ENCODE measurements at regions not wholly inside any gene's neighbourhood (a gene's known extent, or its start where the extent isn't known, plus 50 kb on each side); places are given as distances from the start of the nearest gene placed in this dataset.

- H3K27me3 Mint-ChIP-seq (ENCODE audit: unreplicated experiment) = peaks cover 8% of the 10 kb centered on the region
- DNase-seq = no peak
Observed at GRCh38 chr15:69902414-69903062, 195.2 kb downstream of the TLE3 start.

GRCh38 chr15:69903470-69904469 is 193.9 kb downstream of the TLE3 start:
- H3K4me1 Mint-ChIP-seq (ENCODE audit: low read depth, unreplicated experiment) = peaks cover 5% of the 10 kb centered on the region
- no peaks in the 10 kb centered on the region for H3K9me3 Mint-ChIP-seq (ENCODE audit: unreplicated experiment)
- no peak overlapping the region for H3K27ac Mint-ChIP-seq (ENCODE audit: unreplicated experiment)
- H3K36me3 Mint-ChIP-seq (ENCODE audit: unreplicated experiment) = no peaks in the 10 kb centered on the region
- H3K4me3 Mint-ChIP-seq (ENCODE audit: unreplicated experiment) = no peak overlapping the region
- peaks cover 7% of the 10 kb centered on the region for H3K27me3 Mint-ChIP-seq (ENCODE audit: unreplicated experiment)
- no peak for DNase-seq
- TF ChIP-seq CTCF (IDR thresholded peaks at IDR 0.05; ENCODE audit: partially characterized antibody, unreplicated experiment) = no peak

More at GRCh38 chr15:69902414-69903062, 195.2 kb downstream of the TLE3 start:
- no peaks in the 10 kb centered on the region for H3K9me3 Mint-ChIP-seq (ENCODE audit: unreplicated experiment)
- H3K27ac Mint-ChIP-seq (ENCODE audit: unreplicated experiment) = no peak overlapping the region
- H3K4me3 Mint-ChIP-seq (ENCODE audit: unreplicated experiment) = no peak overlapping the region
- no peak for TF ChIP-seq CTCF (IDR thresholded peaks at IDR 0.05; ENCODE audit: partially characterized antibody, unreplicated experiment)
- no peaks in the 10 kb centered on the region for H3K36me3 Mint-ChIP-seq (ENCODE audit: unreplicated experiment)
- H3K4me1 Mint-ChIP-seq (ENCODE audit: low read depth, unreplicated experiment) = peaks cover 8% of the 10 kb centered on the region

- Mint-ChIP-seq H3K4me3 (ENCODE audit: unreplicated experiment) (no peak overlapping the region), H3K27me3 (ENCODE audit: unreplicated experiment) (peaks cover 5% of the 10 kb centered on the region), H3K27ac (ENCODE audit: unreplicated experiment) (no peak overlapping the region), H3K9me3 (ENCODE audit: unreplicated experiment) (no peaks in the 10 kb centered on the region), H3K4me1 (ENCODE audit: low read depth, unreplicated experiment) (peaks cover 6% of the 10 kb centered on the region), H3K36me3 (ENCODE audit: unreplicated experiment) (no peaks in the 10 kb centered on the region)
- TF ChIP-seq CTCF (IDR thresholded peaks at IDR 0.05; ENCODE audit: partially characterized antibody, unreplicated experiment) = no peak
- DNase-seq = no peak
Observed at GRCh38 chr15:69906256-69907185, 191.2 kb downstream of the TLE3 start.

GRCh38 chr15:69908060-69908459 is 189.7 kb downstream of the TLE3 start:
- no peak overlapping the region for H3K4me3 Mint-ChIP-seq (ENCODE audit: unreplicated experiment)
- TF ChIP-seq CTCF (IDR thresholded peaks at IDR 0.05; ENCODE audit: partially characterized antibody, unreplicated experiment) = no peak
- H3K27me3 Mint-ChIP-seq (ENCODE audit: unreplicated experiment) = no peaks in the 10 kb centered on the region
- peaks cover 4% of the 10 kb centered on the region for H3K4me1 Mint-ChIP-seq (ENCODE audit: low read depth, unreplicated experiment)
- no peak overlapping the region for H3K27ac Mint-ChIP-seq (ENCODE audit: unreplicated experiment)
- no peaks in the 10 kb centered on the region for H3K9me3 Mint-ChIP-seq (ENCODE audit: unreplicated experiment)
- H3K36me3 Mint-ChIP-seq (ENCODE audit: unreplicated experiment) = no peaks in the 10 kb centered on the region
- DNase-seq = no peak

All from glutamatergic neuron (in vitro differentiated cells).